CD4-positive, alpha-beta T cell treated with Interleukin-6 for 4 hours (primary cell): ENCODE measurements at regions not wholly inside any gene's neighbourhood (a gene's known extent, or its start where the extent isn't known, plus 50 kb on each side); places are given as distances from the start of the nearest gene placed in this dataset.

ENCODE experiments used
- DNase-seq: peaks from one replicate; pipeline ENCODE4 v3.0.0-alpha.2; 2020; ENCODE audit warnings: mixed read lengths

DNA sequence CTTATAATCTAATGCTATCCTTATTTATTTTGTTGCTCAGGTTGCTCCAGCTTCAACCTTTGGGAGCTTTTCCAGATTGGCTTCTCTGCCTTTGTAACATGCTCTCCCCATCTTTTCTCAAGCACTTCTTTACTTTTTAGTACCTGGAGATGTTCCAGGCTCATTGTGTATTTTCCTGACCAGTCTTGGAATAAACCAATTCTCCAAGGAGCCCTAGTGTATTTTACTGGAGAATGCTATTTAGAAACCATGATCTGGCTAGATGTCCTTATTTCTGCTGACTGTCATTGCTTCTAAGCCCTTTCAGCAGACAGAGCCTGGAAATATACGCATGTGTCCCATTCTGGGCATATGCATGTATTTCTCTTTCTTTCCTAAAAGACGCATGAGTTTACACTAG, 95.7 kb downstream of the EMX2 start:
- DNase-seq: no peak

DNA sequence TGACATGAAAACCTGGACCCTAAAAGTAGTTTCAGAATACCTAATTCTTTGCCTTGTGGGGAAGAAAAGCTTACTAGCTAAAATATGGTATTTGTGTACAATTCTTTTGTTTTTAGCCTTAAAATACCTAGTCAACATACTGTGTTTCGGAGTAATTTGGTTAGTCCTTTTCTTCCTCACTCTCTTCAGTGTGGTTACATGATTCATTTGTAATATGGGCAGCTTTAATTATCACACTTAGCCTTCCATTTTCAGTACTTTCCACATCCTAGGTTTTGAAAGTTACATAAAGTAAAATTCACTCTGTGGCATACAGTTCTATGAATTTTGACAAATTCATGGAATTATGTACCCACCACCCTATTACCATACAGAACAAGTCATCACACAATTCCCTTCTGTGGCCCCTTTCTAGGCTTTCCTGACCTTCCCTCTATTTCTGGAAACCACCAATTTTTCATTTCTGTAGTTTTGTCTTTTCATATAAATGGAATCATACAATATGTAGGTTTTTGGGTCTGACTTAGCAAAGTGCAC, 96.2 kb downstream of the EMX2 start:
- DNase-seq: no peak

DNA sequence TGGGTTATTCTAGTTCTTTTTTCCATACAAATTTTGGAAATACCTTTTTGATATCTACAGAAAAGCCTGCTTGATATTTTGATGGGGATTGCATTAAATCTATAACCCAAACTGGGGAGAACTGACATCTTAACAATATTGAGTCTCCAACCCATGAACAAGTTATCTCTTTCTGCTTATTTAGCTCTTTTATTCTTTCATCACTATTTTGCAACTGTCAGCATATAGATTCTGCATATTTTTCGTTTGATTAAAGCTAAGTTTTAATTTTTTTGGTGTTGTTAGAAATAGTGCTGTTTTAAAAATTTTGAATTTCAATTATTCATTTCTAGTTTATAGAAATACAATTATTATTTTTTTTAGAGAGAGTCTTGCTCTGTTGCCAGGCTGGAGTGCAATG, 97.9 kb downstream of the EMX2 start:
- no peak for DNase-seq

DNA sequence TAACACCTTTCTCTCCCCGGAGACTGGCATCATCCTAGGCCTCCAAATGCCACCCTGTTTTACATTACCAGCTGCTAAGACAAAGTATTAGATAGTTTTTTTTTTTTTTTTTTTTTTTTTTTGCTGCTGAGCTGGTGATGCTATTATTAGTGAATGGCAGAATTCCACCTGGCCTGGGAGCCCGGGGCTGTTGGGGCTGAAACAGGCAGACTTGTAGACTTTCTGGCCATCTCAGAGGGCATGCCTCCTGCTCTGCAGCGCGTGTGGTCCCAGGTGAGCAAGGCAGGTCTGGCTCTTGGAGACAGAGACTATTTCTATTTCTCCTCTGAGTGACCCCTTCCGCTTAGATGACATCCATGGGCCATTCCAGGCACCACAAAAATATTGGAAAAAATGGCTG, 104.2 kb downstream of the EMX2 start:
- DNase-seq: no peak

DNA sequence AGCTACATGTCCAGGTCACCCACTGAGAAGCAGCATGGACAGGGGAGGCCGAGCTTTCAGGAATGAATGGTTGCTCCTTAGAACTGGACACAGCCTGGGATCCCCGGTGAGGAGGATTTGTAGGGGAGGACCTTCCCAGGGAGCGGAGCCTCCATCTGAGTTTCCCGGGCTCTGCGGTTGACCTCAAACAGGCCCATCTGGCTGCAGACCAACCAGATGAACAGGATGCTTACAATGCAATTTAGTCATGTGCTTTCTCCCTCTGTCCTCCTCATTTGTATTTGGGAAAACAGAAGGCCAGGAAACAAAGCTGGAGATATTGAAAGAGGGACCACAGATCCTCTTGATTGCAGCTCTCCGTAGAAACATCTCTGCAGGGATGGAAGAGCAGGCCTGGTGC, 104.8 kb downstream of the EMX2 start:
- DNase-seq: no peak

DNA sequence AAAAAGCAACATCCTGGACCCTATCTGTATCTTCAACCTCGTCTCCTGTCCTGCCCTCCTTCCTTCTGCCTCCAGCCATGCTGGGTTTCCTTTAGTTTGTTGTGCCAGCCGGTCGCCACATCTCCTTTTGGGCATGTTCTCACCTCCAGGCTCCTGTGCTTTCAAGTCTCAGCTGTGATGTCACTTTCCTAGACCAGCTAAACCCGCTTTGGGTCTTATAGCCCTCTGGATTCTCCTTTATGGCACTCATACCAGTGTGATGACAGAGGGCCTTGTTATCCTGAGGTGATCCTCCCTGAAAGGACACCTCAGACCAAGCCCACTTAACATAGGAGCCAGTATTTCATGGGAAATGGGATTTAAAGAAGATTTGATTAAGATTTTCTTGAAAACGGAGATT, 108.6 kb downstream of the EMX2 start:
- no peak for DNase-seq

DNA sequence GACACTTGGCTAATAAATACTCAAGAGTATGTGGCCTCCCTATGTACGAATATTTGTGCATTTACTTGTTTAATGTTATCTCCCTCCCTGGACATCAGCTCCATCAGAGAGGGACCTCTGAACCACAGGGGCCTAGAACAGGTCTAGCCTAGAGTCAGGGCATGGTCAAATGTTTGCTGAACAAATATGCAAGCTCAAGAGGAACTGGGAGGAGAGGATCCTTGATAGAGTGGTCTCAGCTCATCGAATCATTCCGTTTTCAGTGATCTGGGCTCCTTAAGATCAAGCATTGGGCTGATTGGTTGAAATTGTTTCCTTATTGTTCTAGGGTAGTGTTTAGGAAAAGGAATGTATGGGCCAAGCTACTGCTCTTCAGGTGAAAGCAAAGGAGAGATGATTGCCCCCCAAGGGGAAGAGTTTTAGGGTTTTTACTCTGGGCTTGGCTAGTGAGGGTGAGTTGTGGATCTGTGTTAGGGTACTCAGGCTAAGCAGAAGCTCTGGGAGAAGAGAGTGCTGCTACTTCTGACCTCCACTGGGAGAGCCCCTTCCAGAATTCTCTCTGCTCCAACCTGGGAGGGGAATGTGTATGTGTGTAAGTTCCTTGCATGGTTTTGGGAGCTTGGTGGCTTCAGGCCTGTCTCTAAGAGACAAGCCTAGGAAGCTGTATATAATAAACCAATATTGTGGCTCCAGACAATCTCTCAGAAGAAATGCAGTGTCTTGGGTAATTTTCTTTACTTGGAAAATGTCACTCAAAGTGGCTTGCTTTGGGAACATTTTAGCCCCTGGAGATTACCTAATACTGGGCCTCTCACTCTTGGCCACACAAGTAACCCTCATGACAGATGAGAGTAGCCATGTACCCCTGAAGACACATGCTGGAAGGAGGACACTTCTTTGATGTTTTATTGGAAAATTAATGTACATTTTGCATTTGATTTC, 110.0 kb downstream of the EMX2 start:
- DNase-seq: no peak

DNA sequence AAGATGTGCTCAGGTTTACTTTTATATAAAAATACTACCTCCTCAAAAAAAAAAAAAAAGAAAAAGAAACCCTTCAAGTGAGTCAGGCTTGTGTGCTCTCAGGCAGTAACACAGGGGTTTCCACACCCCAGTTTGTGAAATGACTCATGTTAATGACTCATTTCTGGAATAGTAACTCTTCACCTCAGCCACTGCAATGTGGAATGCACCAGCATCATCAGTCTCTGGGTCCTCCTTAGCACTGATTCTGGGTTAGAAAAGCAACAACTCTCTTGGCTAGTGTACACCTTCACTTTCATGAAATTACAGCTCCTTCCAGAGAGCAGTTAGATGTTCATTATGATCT, 110.6 kb downstream of the EMX2 start:
- no peak for DNase-seq

DNA sequence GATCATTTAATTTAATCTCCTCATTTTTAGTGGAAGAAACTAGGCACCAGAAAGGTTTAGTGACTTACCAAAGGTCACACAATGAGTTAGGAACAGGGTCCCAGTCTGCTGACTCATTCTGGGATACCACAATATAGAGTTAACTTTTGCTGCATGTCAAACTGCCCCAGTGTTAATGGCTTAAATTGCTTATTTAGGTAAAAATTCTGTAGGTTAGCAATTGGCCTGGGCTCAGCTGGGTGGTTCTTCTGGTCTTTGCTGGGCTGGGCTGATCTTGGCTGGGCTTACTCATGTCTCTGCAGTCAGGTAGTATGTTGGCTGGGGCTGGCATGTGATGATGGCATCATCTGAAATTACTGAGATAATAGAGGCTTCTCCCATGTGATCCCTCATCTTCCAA, 111.6 kb downstream of the EMX2 start:
- no peak for DNase-seq

DNA sequence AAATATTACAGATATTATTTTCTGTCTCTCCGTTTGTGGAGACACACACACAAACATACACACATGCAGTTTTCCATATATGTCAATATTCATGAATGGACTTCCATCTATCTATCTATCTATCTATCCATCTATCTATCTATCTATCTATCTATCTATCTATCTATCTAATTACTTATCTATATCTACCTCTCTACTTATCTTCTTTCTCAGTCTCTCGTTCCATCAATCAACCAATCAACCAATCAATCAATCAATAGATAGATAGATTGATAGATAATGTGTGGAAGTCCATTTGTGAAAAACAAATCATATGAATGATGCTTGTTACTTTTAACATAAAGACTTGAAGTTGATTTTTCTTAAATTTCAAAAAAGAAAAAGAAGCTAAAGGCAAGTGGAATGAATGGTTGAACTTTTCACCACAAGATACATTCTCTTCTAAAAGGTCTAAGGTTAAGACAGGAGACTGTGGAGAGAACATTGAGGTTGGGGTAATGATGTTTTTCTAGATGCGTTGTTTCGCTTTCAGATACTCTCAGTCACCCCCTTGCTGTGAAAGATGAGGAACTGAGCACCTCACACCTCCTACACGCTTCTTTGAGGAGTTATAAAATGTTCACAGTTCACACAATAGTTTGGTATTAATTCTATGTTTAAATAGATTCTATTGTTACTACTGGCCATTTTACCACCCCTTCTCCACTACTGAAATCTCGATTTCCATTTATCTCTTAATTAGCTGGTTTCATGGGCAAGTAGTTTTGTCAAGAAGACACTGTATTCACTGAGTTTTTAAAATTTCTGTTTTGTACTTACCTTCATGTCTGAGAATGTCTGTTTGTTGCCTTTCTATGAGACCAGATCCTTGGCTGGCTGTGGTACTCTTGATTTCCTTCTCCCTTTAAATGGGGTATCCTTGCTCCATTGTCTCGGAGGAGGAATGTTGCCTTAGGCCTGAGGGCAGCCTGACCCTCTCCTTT, 114.1 kb downstream of the EMX2 start:
- no peak for DNase-seq

DNA sequence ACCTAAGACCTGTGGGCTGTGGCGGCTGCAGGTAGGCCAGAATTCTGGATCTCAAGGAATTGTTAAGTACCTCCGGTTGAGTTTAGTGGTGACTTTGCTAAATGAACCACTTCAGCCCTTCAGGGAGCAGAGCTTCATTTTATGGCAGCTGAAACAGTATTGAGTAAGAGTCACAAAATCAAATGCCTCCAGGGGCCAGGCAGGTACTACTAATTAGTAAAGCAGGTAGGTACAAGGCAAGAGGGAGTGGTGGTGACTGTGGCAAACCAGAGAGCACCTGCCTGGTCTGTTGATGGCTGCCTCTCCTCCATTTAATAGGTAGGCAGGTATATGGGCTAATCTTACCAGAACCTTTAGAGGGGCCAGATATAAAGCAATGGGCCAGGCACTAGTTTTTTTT, 118.8 kb downstream of the EMX2 start:
- no peak for DNase-seq

DNA sequence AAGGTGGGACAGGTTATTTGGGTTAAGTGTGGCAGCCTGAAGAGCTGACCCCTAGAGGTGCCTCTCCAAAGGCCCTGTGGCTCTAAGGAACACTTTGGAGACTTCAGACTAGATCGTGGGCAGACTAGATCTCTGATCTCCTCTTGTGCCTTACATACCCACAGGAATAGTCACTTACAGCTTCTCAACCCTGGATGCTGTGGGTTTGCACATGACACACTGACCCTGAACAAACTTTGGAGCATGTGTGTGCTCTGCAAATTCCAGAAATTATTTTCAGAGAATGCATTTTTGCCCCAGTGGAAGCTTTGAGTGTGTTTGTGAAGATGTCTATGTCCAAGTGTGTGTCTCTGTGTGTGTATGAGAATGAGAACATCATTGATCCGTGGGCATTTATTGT, 119.6 kb downstream of the EMX2 start:
- no peak for DNase-seq

DNA sequence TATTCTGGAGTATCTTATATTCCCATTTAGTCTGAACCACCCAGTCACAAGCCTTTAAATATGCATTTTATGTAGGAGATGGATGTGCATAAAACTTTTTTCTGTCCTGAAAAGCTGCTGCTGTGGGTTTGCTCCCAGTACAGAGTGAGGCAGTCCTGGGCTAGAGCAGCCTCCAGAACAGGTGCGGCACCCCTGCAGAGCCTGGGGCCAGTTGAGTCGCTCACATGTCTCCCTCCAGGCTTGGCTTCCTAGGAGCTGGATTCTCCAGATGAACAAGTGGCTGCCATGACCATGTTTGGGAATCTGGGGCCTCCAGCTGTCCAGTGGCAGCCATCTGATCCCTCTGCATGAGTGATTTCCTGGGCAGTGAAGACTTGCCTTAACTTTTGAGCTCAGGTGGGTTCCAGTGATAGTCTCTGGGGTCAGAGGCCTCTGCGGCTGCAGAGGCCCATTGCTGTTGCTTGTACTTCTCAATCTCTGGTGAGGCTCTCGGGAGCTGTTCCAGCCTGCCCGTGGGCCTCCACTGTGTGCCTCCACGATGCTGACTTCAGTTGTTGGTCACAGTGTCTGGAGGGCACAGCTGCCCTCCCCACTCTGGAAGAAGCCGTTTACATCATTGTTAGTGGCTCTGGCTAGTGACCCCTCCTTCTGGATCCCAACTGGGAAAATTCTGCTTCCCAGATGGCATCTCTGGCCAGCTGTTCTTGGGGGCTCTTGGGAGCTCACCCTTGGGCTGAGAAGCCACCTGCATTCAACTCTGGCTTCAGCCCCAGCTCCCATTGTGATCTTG, 120.4 kb downstream of the EMX2 start:
- DNase-seq: no peak

DNA sequence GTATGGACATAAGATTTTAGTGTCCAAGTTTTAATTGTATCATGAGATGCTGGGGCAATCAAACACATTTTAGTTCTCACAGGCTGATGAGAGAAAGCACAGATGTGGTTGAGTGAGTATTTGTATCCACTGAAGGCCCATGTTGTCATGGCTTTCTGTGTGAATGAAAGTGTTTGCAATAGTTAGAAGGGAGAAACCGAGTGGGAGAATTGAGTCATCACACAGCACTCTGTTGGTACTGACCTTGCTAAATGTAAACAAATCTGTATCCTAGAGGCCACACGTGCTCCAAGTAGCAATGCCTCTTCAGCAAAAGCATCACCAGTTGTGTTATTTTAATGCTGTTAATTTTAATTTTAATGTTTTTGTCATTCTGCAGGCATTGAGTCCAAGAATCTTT, 121.2 kb downstream of the EMX2 start:
- no peak for DNase-seq

DNA sequence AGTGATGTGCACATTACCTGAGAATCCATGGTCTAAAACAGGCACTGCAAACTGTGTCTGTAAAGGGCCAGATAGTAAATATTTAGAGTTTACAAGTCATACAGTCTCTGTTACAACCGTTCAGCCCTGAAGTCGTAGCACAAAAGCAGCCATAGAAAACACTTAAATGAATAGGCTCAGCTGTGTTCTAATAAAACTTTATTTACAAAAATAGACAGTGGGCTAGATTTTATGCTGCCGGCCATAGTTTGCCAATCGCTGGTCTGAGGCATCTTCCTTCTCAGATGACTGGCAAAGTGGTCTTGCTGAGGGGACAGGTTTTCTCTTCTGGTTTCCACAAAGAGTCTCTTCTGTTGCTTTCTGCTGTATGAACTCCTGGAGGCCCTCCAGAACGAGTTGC, 121.7 kb downstream of the EMX2 start:
- no peak for DNase-seq

DNA sequence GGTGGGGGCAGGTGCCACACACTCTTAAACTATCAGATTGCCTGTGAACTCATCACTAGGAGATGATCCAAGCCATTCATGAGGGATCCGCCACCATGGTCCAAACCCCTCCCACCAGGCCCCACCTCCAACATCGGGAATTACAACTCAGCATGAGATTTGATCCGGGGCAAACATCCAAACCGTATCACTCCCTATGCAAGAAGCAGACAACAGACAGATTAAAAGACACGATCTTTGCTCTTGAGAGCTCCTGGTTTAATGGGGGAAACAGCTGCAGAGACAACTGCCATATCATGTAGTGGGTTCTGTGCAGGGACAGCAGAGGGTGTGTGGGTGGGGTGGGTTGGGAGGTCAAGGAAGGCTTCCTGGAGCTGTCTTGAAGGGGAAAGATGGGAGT, 123.6 kb downstream of the EMX2 start:
- no peak for DNase-seq

DNA sequence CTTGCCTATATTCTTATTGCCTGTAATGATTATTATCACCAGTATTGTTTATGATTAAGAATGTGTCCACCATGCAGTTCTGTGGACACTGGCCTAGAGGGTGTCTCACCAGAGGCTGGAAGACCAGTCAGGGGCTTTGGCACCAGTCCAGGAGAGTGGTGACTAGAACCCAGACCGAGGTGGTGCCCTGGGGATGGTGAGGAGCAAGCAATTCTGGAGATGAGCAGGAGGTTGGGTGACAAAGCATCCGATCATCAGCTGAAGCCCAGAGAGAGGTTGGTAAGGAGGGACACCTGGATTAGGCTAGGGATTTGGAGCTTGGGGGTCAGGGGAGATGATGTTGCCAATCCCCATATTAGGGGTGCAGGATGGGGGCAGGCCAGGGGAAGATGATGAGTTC, 124.4 kb downstream of the EMX2 start:
- no peak for DNase-seq

DNA sequence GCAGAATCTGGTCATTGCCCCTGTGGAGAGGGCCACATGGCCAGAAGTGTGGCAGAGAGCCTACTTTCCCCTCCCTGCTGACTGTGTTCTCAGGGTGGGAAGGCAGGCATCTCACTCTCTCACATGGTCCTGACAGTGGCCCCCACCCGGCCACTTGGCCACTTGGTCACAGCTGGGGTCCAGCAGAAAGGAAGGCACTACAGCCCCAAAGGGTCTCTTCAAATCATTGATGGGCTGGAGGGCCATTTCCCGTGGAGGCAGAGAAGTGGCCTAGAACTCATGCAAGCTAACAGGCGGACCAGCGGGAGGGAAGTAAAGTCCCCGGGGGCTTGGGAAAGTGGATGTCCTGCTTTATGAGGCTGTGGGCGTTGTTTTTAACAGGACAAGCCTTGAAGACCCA, 125.3 kb downstream of the EMX2 start:
- DNase-seq: no peak

DNA sequence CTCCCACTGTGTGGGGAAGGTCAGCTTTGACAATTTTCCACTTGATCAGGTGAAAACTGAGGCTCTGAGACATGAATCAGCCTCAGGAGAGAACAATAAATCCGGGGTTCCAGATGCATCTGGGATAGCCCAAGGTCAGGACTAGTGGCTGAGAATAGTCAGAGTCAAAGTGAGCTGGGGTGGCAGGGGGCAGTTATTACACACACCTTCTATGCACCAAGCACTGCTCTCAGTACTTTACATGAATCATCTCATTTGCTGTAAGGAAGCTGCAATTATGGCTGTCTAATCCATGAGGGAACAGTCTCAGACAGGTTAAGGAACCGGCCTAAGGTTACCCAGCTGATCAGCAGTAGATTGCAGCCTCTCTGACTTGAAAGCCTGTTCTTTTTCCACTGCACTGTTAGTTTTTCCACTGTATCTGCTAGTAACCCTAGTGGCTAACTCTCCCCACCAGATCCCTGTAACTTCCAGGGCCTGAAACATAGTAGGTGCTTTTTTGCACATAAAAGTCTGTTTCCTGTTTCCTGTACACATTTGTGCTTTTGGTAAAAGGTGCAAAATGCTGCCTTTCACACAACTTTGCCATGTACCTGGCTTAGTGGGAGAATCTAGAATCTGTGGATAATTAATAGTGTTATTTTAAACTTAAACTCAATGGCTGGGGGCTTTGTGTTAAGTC, 125.9 kb downstream of the EMX2 start:
- DNase-seq: no peak

DNA sequence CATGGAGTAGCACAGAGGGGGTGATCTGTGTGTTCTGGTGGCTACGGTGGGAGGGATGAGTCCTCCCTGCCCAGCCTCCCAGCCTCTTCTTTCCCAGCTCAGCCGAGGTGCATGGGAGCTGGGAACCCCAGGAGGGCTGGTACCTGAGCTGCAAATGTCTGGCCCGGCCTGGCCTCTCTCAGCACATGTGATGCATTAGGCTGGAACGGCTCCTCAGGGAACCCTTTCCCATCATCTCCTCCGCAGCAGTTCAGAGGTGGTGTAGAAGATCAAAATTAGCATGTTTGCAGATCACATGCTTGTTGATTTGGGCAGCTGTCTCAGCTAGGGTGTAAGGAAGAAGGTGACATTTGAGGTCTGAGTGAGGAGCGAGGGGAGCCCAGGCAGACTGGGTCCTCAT, 126.6 kb downstream of the EMX2 start:
- DNase-seq: no peak

DNA sequence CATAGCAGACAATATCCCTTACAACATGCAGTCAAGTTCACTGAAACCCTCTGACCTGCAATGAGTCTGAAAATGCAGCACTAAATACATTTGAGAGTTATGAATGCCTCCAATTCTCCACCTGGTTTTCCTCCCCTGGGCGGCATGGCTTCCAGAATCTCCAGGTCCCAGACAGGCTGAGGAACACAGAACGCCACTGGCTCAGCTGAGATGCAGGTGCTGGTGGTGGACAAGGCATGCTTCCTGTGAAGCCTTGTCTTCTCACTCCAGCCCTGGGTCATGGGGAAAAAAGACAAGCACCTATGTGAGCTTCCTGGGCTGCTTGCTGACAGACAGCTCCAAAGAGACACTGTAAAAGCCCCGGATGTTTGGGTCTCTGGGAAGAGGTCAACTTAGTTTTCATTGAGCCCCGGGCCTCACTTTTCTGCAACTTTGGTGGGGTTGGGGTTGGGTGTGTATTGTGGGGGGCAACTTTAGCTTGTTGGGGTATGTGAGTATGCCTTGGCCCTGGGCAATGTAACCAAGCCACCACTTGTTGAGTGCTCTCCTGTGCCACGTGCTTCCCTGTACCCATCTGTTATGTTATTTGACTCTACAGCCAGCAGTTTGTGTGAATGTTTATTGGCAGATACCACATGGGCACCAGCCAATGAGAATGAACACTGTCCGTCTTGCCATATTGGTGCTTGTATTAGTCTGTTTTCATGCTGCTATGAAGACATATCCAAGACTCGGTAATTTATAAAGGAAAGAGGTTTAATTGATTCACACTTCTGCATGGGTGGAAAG, 127.8 kb downstream of the EMX2 start:
- no peak for DNase-seq
